ENCODE measurements at regions not wholly inside any gene's neighbourhood (a gene's known extent, or its start where the extent isn't known, plus 50 kb on each side); places are given as distances from the start of the nearest gene placed in this dataset.

DNA sequence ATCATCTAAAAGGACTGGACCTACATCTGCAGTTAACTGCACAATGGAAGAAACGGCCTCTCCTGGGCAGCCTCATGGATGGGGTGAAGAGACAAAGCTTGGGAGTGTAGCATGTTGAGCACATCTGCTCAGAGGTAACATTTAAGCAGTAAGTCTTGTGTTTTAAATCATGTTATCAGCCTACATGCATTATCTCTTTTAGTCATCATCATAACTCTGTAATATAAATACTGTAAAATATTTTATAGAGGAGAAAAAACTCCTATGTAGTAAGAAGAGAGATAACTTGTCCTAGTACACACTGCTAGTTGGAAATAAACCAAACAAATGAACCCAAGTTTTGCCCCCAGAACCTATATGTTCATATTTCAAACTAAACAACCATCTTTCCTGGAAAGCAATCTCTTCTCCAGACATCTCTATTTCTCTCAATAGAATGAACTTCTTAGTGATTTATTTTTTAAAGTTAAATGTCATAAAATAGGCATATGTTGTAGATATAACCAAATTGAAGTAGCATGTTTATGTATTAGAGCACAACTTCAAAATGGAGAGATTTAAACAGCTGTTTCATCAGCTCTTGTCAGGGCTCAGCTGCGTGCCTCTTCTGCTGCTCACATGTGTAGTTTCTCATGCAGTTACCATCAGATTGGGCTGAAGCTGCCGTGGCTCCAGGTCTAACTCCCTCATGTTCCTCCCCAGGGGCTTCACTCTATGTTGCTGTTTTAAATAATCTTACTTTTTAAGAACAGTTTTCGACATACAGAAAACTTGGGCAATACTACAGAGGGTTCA is 581.8 kb upstream of the ZFP42 start:
- Mint-ChIP-seq H3K4me3 (no peak overlapping the region), H3K36me3 (no peaks in the 10 kb centered on the region)
- no peak for ATAC-seq (ENCODE audit: low read depth)

DNA sequence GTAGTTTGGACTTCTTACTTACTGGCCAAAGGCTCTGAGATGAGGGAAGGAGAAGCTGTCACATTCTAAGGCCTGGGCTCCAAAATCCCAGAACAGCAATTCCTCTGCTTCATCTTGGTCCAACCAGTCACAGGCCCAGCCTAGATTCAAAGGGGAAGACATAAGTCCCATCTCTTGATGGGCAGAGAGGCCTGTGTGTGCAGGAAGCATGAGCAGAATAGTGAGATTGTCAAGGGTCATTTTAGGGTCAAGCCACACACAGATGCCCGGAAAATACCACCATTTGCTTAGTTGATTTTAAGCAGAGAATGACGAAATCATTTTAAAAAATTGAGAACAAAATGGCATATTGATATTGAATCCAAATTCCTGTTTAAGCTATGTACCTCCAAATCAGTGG is 580.9 kb upstream of the ZFP42 start:
- Mint-ChIP-seq H3K27me3 (no peaks in the 10 kb centered on the region), H3K9me3 (peaks cover 4% of the 10 kb centered on the region), H3K4me3 (no peak overlapping the region), H3K27ac (no peak overlapping the region), H3K36me3 (no peaks in the 10 kb centered on the region), H3K4me1 (no peaks in the 10 kb centered on the region)
- POLR2A ChIA-PET, result no interaction called here
- no peak for DNase-seq
- no peak for ATAC-seq (ENCODE audit: low read depth)

More for the DNA sequence above, 581.8 kb upstream of the ZFP42 start:
- Mint-ChIP-seq H3K27me3 (no peaks in the 10 kb centered on the region), H3K4me1 (no peaks in the 10 kb centered on the region), H3K27ac (no peak overlapping the region), H3K9me3 (peaks cover 4% of the 10 kb centered on the region)
- POLR2A ChIA-PET, result no interaction called here
- DNase-seq, result no peak

DNA sequence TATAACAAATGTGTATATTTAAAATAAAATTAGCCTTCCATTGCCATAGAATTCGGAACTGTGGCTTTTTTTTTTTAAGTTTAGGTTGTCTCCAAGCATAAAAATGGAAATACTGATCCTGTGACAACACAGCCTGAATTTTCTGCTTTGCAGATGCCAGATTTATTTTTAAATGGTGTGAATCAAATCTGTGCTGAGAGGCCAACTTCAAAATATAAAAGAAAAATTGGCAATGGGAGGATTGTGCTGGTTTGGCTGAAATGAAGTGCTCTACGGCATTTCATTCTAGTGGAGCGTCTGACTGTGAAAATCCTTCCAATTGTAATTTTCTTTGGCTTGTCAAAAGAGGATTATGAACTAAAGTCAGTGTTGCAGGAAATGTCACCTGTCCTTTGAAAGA is 580.3 kb upstream of the ZFP42 start:
- POLR2A ChIA-PET, result no interaction called here
- H3K27me3 Mint-ChIP-seq, result no peaks in the 10 kb centered on the region
- no peak overlapping the region for H3K4me3 Mint-ChIP-seq
- H3K4me1 Mint-ChIP-seq, result no peaks in the 10 kb centered on the region
- peaks cover 4% of the 10 kb centered on the region for H3K9me3 Mint-ChIP-seq
- ATAC-seq (ENCODE audit: low read depth), result no peak
- DNase-seq, result no peak
- no peak overlapping the region for H3K27ac Mint-ChIP-seq
- no peaks in the 10 kb centered on the region for H3K36me3 Mint-ChIP-seq

DNA sequence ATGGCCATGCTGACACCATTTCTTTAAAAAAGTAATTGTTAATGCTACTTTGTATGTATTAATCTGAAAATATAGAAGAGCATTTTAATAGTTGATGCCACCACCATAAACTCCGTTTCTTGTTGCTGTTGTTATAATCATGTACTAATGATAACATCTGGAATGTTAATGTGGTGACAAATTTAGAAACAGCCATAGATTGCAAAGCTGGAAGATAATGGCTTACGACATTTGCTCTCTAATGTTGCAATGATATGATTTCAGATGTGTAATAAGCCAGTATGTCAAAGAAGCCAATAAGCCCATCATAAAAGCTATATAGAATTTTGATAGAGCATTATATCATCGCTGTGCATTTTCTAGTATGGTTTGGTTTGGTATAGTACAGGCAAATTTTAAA is 579.4 kb upstream of the ZFP42 start:
- H3K4me3 Mint-ChIP-seq, result no peak overlapping the region
- no peaks in the 10 kb centered on the region for H3K4me1 Mint-ChIP-seq
- H3K27ac Mint-ChIP-seq, result no peak overlapping the region
- peaks cover 4% of the 10 kb centered on the region for H3K9me3 Mint-ChIP-seq
- no peaks in the 10 kb centered on the region for H3K27me3 Mint-ChIP-seq
- ATAC-seq (ENCODE audit: low read depth), result no peak
- H3K36me3 Mint-ChIP-seq, result no peaks in the 10 kb centered on the region
- DNase-seq, result no peak
- POLR2A ChIA-PET, result no interaction called here

DNA sequence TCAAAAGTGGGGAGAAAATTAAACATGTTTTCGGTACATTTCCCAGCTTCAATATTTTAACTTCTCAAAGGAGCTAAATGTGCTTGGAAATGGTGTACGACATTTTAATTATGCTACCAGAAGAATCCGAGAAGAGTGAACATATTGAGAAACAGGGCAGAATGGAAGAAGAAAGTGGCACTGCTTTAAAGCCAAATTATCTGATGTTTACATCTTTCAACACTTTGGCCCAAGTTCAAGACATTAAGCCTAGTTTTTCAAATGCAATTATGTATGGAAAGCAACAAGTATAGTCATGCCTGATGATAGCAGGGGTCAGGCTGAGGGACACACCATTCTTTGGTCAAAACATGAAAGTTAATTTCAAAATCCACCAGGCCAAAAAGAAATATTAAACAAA is 577.9 kb upstream of the ZFP42 start:
- Mint-ChIP-seq H3K27me3 (no peaks in the 10 kb centered on the region), H3K4me3 (no peak overlapping the region), H3K4me1 (no peaks in the 10 kb centered on the region), H3K27ac (no peak overlapping the region), H3K9me3 (peaks cover 3% of the 10 kb centered on the region), H3K36me3 (no peaks in the 10 kb centered on the region)
- POLR2A ChIA-PET, result no interaction called here
- no peak for ATAC-seq (ENCODE audit: low read depth)
- no peak for DNase-seq

DNA sequence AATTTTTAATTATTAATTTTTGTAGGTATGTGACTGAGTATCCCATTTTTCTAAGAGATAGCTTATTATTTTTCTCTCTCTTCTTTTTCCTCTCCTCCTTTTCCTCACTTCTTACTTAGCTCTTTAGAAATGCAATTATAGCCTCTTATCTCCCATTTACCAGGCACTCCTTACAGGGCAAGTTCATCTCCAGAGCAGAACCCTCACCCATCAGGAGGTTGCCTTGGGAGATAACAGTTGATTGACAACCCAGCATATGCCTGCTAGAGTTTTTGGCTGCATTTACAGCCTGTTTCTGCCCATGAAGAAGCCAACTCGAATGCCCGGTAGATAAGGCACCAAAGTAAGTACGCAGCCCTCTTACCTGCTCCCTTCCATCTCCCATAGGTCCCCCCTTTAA is 572.9 kb upstream of the ZFP42 start:
- POLR2A ChIA-PET, result no interaction called here
- H3K9me3 Mint-ChIP-seq, result peaks cover 5% of the 10 kb centered on the region
- no peak for ATAC-seq (ENCODE audit: low read depth)
- no peak for DNase-seq
- no peaks in the 10 kb centered on the region for H3K4me1 Mint-ChIP-seq
- no peaks in the 10 kb centered on the region for H3K27me3 Mint-ChIP-seq
- no peaks in the 10 kb centered on the region for H3K36me3 Mint-ChIP-seq
- H3K27ac Mint-ChIP-seq, result no peak overlapping the region
- H3K4me3 Mint-ChIP-seq, result no peak overlapping the region

DNA sequence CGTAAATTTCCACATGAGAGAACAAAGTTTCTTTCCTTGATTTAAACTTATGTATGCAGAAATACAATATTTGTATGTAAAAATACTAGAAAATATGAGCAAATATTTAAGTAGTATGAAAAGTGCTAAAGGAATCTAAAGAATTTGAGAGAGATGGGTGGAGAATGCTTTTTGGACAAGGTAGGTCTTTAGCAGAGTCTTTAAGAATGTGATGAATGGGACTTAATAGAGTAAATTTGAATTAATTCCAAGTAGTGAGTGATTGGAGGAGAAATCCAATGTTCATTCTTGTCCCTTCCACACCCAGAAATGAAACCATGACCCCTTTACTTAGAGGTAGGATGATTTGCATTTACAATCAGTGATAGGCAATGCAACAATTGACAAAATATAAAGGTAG is 570.9 kb upstream of the ZFP42 start:
- no peak for ATAC-seq (ENCODE audit: low read depth)
- H3K4me1 Mint-ChIP-seq, result no peaks in the 10 kb centered on the region
- H3K27ac Mint-ChIP-seq, result no peak overlapping the region
- POLR2A ChIA-PET, result no interaction called here
- no peak for DNase-seq
- H3K36me3 Mint-ChIP-seq, result no peaks in the 10 kb centered on the region
- no peak overlapping the region for H3K4me3 Mint-ChIP-seq
- H3K9me3 Mint-ChIP-seq, result peaks cover 8% of the 10 kb centered on the region
- H3K27me3 Mint-ChIP-seq, result no peaks in the 10 kb centered on the region

DNA sequence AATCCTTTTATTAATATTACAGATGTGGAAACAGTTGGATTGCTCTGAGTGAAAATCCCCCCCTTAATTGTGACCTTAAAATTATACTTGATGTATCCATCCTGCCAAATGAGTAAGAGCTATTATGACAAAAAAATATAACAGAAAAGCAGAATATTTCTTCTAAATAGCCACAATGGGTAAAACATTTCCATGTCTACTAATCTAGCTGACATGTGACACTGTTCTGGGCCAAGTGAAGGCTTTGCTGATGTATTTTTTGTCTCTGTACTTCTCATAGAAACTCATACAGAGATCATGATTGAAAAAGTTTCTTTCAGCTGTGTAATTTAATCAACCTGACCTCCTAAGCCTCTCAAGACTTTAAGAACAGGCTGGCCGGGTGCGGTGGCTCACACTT is 569.1 kb upstream of the ZFP42 start:
- Mint-ChIP-seq H3K9me3 (peaks cover 8% of the 10 kb centered on the region), H3K27ac (no peak overlapping the region), H3K27me3 (no peaks in the 10 kb centered on the region), H3K36me3 (no peaks in the 10 kb centered on the region), H3K4me3 (no peak overlapping the region), H3K4me1 (no peaks in the 10 kb centered on the region)
- ATAC-seq (ENCODE audit: low read depth) (no peak), DNase-seq (no peak)
- POLR2A ChIA-PET, result no interaction called here

DNA sequence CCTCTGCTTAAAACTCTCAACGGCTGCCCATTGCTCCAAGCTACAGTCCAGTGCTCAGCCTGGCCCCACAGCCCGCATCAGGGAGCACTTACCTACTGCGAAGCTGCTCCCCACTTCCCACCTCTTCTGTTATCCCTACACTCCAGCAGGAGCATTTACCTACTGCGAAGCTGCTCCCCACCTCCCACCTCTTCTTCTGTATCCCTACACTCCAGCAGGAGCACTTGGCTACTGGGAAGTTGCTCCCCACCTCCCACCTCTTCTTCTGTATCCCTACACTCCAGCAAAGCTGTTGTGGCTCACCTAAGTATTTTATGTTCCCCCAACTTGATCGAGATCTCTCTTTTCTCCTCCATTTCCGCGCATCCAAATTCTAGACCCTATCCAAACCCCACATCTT is 563.3 kb upstream of the ZFP42 start:
- no peak for DNase-seq
- H3K27me3 Mint-ChIP-seq, result no peaks in the 10 kb centered on the region
- POLR2A ChIA-PET, result no interaction called here
- H3K27ac Mint-ChIP-seq, result no peak overlapping the region
- peaks cover 4% of the 10 kb centered on the region for H3K9me3 Mint-ChIP-seq
- no peak for ATAC-seq (ENCODE audit: low read depth)
- H3K4me3 Mint-ChIP-seq, result no peak overlapping the region
- no peaks in the 10 kb centered on the region for H3K36me3 Mint-ChIP-seq
- no peaks in the 10 kb centered on the region for H3K4me1 Mint-ChIP-seq

DNA sequence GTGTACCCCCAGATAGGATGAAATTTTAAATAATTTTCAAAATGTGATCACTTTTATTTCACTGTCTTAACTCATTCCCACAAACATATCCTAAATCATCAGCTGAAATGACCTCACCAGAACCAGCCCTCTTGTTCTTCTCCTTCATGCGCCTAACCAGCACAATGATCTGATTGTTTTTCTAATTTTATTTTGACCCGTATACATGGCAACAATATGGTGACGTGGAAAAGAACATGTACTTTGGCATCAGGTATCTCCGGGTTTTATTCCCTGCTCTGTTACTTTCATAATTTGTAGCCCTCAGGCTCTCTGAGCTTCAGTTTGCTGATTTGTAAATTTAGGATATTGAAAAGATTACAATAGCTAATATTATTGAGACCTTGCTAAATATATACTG is 562.4 kb upstream of the ZFP42 start:
- ATAC-seq (ENCODE audit: low read depth) (no peak), DNase-seq (no peak)
- Mint-ChIP-seq H3K9me3 (peaks cover 3% of the 10 kb centered on the region), H3K4me3 (no peak overlapping the region), H3K36me3 (no peaks in the 10 kb centered on the region), H3K27me3 (no peaks in the 10 kb centered on the region), H3K4me1 (no peaks in the 10 kb centered on the region), H3K27ac (no peak overlapping the region)
- POLR2A ChIA-PET, result no interaction called here

DNA sequence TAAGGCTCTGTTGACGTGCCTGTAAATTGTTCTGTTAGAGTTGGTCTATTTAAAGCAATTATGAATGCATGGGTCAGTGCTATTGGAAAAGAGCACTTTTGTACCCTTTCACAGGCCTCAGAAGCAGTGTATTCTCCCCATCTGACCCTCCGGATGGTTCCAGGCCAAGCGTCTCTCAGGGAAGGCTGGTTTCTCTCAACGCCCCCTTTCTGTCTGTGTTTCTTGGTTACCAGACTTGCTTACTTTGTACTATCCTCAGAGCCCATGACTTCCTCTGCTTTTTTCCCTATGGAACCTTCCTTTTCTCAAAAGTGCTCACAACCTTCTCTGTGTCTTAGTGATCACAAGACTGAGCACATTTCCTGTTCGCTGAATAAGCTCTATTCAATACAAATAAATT is 559.3 kb upstream of the ZFP42 start:
- H3K36me3 Mint-ChIP-seq, result no peaks in the 10 kb centered on the region
- peaks cover 4% of the 10 kb centered on the region for H3K9me3 Mint-ChIP-seq
- POLR2A ChIA-PET, result no interaction called here
- no peak overlapping the region for H3K4me3 Mint-ChIP-seq
- H3K4me1 Mint-ChIP-seq, result no peaks in the 10 kb centered on the region
- H3K27ac Mint-ChIP-seq, result no peak overlapping the region
- DNase-seq, result no peak
- no peaks in the 10 kb centered on the region for H3K27me3 Mint-ChIP-seq
- ATAC-seq (ENCODE audit: low read depth), result no peak

DNA sequence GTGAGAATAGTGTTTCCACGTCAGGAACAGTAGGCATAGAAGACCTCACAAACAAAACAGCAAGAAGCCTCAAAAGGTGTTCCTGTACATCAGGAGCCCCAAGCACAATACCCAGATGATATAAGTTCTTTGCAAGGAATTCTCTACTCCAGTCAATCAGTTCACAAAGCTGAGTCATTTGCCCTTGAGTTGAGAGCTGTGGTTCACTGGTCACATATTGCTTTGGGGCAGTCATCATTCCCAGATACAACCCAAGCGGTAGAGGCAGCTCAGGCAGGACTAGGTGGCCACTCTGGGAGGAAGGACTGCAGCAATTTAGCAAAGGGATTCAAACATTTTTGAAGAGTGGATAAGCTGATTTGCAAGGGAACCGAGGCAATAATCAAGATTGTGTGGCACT is 551.5 kb upstream of the ZFP42 start:
- H3K36me3 Mint-ChIP-seq, result no peaks in the 10 kb centered on the region
- ATAC-seq (ENCODE audit: low read depth), result no peak

DNA sequence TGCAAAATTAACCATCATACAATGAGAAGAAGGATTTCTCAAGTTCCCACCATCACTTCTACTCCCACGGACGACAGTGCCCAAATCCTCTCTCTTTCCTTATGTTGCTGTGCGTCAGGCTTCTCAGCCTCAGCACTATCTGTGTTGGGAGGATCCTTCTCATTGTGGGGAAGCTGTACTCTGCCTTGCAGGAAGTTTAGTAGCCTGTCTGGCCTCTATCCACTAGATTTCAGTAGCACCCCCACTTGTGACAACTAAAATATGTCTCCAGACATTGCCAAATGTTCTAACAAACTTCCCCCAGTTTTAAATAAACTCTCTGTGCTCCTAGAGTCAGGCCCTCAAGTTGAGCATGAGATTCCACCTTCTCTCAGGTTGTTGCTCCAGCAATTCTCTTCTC is 545.9 kb upstream of the ZFP42 start:
- no peak overlapping the region for H3K4me3 Mint-ChIP-seq
- POLR2A ChIA-PET, result no interaction called here
- H3K27me3 Mint-ChIP-seq, result no peaks in the 10 kb centered on the region
- ATAC-seq (ENCODE audit: low read depth) (no peak), DNase-seq (no peak)
- H3K4me1 Mint-ChIP-seq, result no peaks in the 10 kb centered on the region
- no peak overlapping the region for H3K27ac Mint-ChIP-seq
- H3K36me3 Mint-ChIP-seq, result no peaks in the 10 kb centered on the region
- peaks cover 5% of the 10 kb centered on the region for H3K9me3 Mint-ChIP-seq

More for the DNA sequence above, 551.5 kb upstream of the ZFP42 start:
- H3K9me3 Mint-ChIP-seq, result peaks cover 7% of the 10 kb centered on the region
- H3K4me3 Mint-ChIP-seq, result no peak overlapping the region
- no peaks in the 10 kb centered on the region for H3K4me1 Mint-ChIP-seq
- H3K27ac Mint-ChIP-seq, result no peak overlapping the region
- DNase-seq, result no peak
- POLR2A ChIA-PET, result no interaction called here
- no peaks in the 10 kb centered on the region for H3K27me3 Mint-ChIP-seq

DNA sequence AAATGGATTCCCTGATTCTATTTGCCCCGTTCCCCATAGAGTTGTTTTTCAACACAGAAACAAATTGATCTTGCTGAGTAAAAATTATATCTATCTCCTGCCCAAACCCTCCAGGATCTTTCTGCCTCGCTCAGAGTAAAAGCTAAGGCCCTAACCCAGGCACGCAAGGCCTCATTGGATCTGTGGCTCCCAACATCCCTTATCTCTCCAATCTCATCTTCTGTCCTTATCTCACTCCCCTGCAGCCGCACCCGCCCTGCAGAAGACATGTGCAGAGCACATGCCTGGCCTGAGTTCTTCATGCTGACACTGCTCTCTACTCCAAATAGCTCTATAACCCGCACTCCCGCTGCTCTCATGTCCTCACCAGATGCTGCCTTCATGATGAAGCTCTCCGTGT is 543.8 kb upstream of the ZFP42 start:
- ATAC-seq (ENCODE audit: low read depth), result no peak
- Mint-ChIP-seq H3K36me3 (no peaks in the 10 kb centered on the region), H3K4me3 (no peak overlapping the region), H3K9me3 (peaks cover 5% of the 10 kb centered on the region), H3K27ac (no peak overlapping the region), H3K27me3 (no peaks in the 10 kb centered on the region), H3K4me1 (no peaks in the 10 kb centered on the region)
- POLR2A ChIA-PET, result no interaction called here
- no peak for DNase-seq

DNA sequence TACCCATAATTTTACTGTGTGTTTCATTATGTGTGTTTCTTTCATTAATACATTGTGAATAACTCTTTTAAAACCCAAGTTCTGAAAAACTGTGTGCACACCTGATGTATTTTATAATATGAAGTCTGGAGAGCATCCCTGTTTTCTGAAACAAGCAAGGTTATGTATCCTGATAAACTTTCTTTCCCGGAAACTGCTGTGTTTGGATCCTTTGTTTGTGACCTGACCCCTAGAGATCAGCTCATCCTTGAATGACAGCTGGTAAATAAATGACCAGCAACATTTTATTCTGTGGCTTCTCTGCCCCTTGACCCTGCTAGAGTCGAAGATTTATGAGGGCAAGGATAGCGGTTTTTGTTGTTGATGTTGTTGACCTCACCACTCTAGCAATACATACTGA is 535.6 kb upstream of the ZFP42 start:
- ATAC-seq (ENCODE audit: low read depth) (no peak), DNase-seq (no peak)
- Mint-ChIP-seq H3K27me3 (no peaks in the 10 kb centered on the region), H3K27ac (no peak overlapping the region), H3K4me3 (no peak overlapping the region), H3K36me3 (no peaks in the 10 kb centered on the region), H3K9me3 (peaks cover 2% of the 10 kb centered on the region), H3K4me1 (no peaks in the 10 kb centered on the region)
- POLR2A ChIA-PET, result no interaction called here

All from activated naive CD8-positive, alpha-beta T cell treated with anti-CD3 and anti-CD28 coated beads, Interleukin-2, amount 10 ng/mL, durations not matched to agents 7 days and 5 days (primary cell).